ENCODE measurements at regions not wholly inside any gene's neighbourhood (a gene's known extent, or its start where the extent isn't known, plus 50 kb on each side); places are given as distances from the start of the nearest gene placed in this dataset.
"Not testable (repeated sequence)": the region's sequence is repeated elsewhere in the genome, so short reads cannot be mapped to it uniquely, and the experiment has no call there.

DNA sequence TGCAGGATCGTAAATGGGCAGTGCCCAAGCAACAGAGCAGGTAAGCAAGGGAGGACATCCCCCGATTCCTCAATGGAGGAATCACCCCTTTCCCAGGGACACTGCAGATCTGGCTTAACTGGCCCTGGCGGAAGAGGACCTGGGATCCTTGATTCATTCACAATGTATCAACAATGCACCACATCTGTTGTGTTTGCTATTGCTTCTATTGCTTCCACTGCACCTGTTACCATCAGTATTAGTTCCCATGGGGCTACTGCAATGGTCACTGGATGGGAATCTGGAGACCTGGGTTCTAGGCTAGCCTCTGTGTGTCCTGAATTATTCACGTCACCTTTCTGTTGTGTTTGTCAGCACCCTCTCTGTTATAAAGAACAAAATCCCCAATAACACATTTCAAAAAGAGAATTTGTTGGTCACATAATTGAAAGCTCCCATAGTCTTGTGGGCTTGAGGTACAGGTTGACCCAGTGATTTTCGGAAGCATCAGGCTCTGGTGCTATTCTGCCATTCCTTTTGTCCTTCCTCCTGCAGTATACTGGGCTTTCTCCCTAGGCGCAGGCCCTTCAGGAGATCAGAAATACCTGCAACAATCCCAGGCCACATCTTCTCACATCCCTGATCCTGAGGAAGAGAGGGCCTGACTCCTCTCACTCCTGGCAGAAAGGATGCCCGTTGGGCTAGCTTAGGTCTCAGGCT is 193.5 kb upstream of the GLI2 start:
- 95% methylated on average over 5 of the region's 7 CpGs for WGBS (ENCODE audit: insufficient coverage)
- H3K4me3 ChIP-seq (ENCODE audit: low read depth, low read length), result no peak overlapping the region

GRCh38 chr2:120542911-120543527 is 192.6 kb upstream of the GLI2 start:
- Histone ChIP-seq H3K4me3 (ENCODE audit: low read depth, low read length) (no peak overlapping the region), H3K27ac (ENCODE audit: low read depth, low read length) (no peak overlapping the region), H3K36me3 (ENCODE audit: control insufficient read depth, insufficient read depth, low read length) (no peaks in the 10 kb centered on the region), H3K27me3 (ENCODE audit: control insufficient read depth, insufficient read depth, low read length) (no peaks in the 10 kb centered on the region), H3K9me3 (ENCODE audit: control insufficient read depth, insufficient read depth, low read length) (no peaks in the 10 kb centered on the region), H3K4me1 (ENCODE audit: control insufficient read depth, insufficient read depth, low read length) (peaks cover 38% of the 10 kb centered on the region)
- no peak for DNase-seq (ENCODE audit: low read depth in 4 of 6, low spot score in 6 of 6)
- WGBS (ENCODE audit: insufficient coverage), result 94% methylated on average over 12 of the region's 13 CpGs

More for the DNA sequence above, 193.5 kb upstream of the GLI2 start:
- Histone ChIP-seq H3K4me1 (ENCODE audit: control insufficient read depth, insufficient read depth, low read length) (peaks cover 38% of the 10 kb centered on the region), H3K9me3 (ENCODE audit: control insufficient read depth, insufficient read depth, low read length) (no peaks in the 10 kb centered on the region), H3K36me3 (ENCODE audit: control insufficient read depth, insufficient read depth, low read length) (no peaks in the 10 kb centered on the region), H3K27ac (ENCODE audit: low read depth, low read length) (no peak overlapping the region), H3K27me3 (ENCODE audit: control insufficient read depth, insufficient read depth, low read length) (no peaks in the 10 kb centered on the region)
- DNase-seq (ENCODE audit: low read depth in 4 of 6, low spot score in 6 of 6), result no peak

DNA sequence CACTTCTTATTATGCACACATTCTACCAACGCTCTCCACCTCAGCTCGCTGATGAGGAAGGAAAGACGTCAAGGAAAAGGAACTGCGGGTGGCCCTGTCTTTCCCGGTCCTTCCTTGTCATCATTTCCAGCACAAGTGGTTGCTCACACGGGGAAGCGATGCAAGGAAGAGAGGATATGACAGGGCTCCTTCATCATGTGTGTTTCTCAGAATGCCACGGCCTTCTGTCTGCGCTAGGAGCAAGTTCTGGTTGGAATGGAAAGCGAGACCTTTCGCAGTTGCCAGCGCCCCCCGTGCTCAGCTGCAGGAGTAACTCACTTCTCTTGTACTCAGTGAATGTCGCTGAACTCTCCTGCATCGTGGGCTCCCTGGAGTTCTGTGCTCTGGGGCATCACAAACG is 191.8 kb upstream of the GLI2 start:
- DNase-seq (ENCODE audit: low read depth in 4 of 6, low spot score in 6 of 6), result peak in 1 of 6 donors; percentile 57
- 53% methylated on average over 14 of the region's 16 CpGs for WGBS (ENCODE audit: insufficient coverage)

DNA sequence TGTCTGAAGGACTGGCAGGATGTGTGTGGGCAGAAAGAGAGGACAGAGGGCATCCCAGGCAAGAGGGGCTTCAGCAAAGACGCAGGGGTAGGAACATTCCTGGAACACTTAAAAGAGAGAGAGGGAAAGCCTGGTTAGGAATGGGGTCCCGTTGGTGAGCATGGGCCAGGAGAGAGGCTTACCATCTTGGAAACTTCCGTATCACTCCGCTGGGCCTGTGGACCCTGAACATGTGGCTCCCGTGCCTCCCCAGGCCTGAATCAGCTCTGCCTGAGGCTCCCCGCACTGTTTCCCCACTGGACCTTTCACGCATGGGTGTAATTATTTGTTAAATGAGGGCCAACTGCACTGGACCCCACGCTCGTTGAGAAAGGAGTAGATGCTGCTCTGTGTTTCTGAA is 191.1 kb upstream of the GLI2 start:
- WGBS (ENCODE audit: insufficient coverage), result 94% methylated on average over 5 of the region's 9 CpGs
- Histone ChIP-seq H3K9me3 (ENCODE audit: control insufficient read depth, insufficient read depth, low read length) (no peaks in the 10 kb centered on the region), H3K4me3 (ENCODE audit: low read depth, low read length) (no peak overlapping the region), H3K27ac (ENCODE audit: low read depth, low read length) (no peak overlapping the region), H3K4me1 (ENCODE audit: control insufficient read depth, insufficient read depth, low read length) (peaks cover 33% of the 10 kb centered on the region), H3K36me3 (ENCODE audit: control insufficient read depth, insufficient read depth, low read length) (no peaks in the 10 kb centered on the region), H3K27me3 (ENCODE audit: control insufficient read depth, insufficient read depth, low read length) (no peaks in the 10 kb centered on the region)
- DNase-seq (ENCODE audit: low read depth in 4 of 6, low spot score in 6 of 6), result no peak

More for the DNA sequence above, 191.8 kb upstream of the GLI2 start:
- Histone ChIP-seq H3K4me1 (ENCODE audit: control insufficient read depth, insufficient read depth, low read length) (peaks cover 35% of the 10 kb centered on the region), H3K4me3 (ENCODE audit: low read depth, low read length) (no peak overlapping the region), H3K27ac (ENCODE audit: low read depth, low read length) (no peak overlapping the region), H3K36me3 (ENCODE audit: control insufficient read depth, insufficient read depth, low read length) (no peaks in the 10 kb centered on the region), H3K9me3 (ENCODE audit: control insufficient read depth, insufficient read depth, low read length) (no peaks in the 10 kb centered on the region), H3K27me3 (ENCODE audit: control insufficient read depth, insufficient read depth, low read length) (no peaks in the 10 kb centered on the region)

GRCh38 chr2:120545007-120545406 is 190.7 kb upstream of the GLI2 start:
- not testable (repeated sequence) for H3K27ac ChIP-seq (ENCODE audit: low read depth, low read length); H3K27me3 ChIP-seq (ENCODE audit: control insufficient read depth, insufficient read depth, low read length); DNase-seq (ENCODE audit: low read depth in 4 of 6, low spot score in 6 of 6); H3K9me3 ChIP-seq (ENCODE audit: control insufficient read depth, insufficient read depth, low read length); H3K4me3 ChIP-seq (ENCODE audit: low read depth, low read length); H3K36me3 ChIP-seq (ENCODE audit: control insufficient read depth, insufficient read depth, low read length)
- 91% methylated on average over 6 of the region's 11 CpGs for WGBS (ENCODE audit: insufficient coverage)
- peaks cover 28% of the 10 kb centered on the region for H3K4me1 ChIP-seq (ENCODE audit: control insufficient read depth, insufficient read depth, low read length)

DNA sequence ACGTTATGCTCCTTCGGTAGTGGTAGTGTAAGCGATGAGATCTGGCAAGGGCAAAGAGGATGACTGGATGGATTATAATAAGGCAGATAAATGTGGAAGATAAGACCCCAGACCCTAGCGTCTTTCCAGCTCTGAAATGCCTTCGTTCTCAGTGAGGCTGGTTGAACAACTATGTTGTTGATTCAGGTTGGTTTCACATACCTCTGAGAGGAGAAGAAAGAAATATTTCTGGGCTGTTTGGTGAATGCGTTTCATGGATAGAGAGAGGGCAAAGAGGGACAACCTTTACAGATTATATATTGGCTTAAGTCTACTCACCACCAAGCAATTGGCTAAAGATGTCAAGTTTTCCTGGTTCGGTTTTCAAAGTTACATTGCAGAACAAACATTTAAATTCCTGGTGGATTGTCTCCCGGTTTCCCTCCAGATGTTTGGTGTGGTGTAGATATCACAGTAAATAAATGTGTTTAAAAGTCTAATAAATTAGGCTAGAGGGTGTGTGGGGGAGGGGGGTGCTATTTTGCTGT is 190.1 kb upstream of the GLI2 start:
- Histone ChIP-seq H3K4me3 (ENCODE audit: low read depth, low read length) (no peak overlapping the region), H3K4me1 (ENCODE audit: control insufficient read depth, insufficient read depth, low read length) (peaks cover 22% of the 10 kb centered on the region), H3K27ac (ENCODE audit: low read depth, low read length) (no peak overlapping the region), H3K27me3 (ENCODE audit: control insufficient read depth, insufficient read depth, low read length) (no peaks in the 10 kb centered on the region), H3K36me3 (ENCODE audit: control insufficient read depth, insufficient read depth, low read length) (no peaks in the 10 kb centered on the region), H3K9me3 (ENCODE audit: control insufficient read depth, insufficient read depth, low read length) (no peaks in the 10 kb centered on the region)
- 60% methylated on average over 7 of the region's 8 CpGs for WGBS (ENCODE audit: insufficient coverage)
- DNase-seq (ENCODE audit: low read depth in 4 of 6, low spot score in 6 of 6), result no peak

GRCh38 chr2:120546048-120546864 is 189.4 kb upstream of the GLI2 start:
- no peak for DNase-seq (ENCODE audit: low read depth in 4 of 6, low spot score in 6 of 6)
- H3K4me3 ChIP-seq (ENCODE audit: low read depth, low read length), result no peak overlapping the region
- H3K9me3 ChIP-seq (ENCODE audit: control insufficient read depth, insufficient read depth, low read length), result no peaks in the 10 kb centered on the region
- 61% methylated on average over 23 of the region's 27 CpGs for WGBS (ENCODE audit: insufficient coverage)
- H3K4me1 ChIP-seq (ENCODE audit: control insufficient read depth, insufficient read depth, low read length), result peaks cover 16% of the 10 kb centered on the region
- H3K27ac ChIP-seq (ENCODE audit: low read depth, low read length), result no peak overlapping the region
- no peaks in the 10 kb centered on the region for H3K27me3 ChIP-seq (ENCODE audit: control insufficient read depth, insufficient read depth, low read length)
- no peaks in the 10 kb centered on the region for H3K36me3 ChIP-seq (ENCODE audit: control insufficient read depth, insufficient read depth, low read length)

GRCh38 chr2:120546865-120547390 is 188.7 kb upstream of the GLI2 start:
- Histone ChIP-seq H3K27ac (ENCODE audit: low read depth, low read length) (no peak overlapping the region), H3K4me3 (ENCODE audit: low read depth, low read length) (no peak overlapping the region), H3K4me1 (ENCODE audit: control insufficient read depth, insufficient read depth, low read length) (peaks cover 14% of the 10 kb centered on the region), H3K9me3 (ENCODE audit: control insufficient read depth, insufficient read depth, low read length) (no peaks in the 10 kb centered on the region), H3K36me3 (ENCODE audit: control insufficient read depth, insufficient read depth, low read length) (no peaks in the 10 kb centered on the region), H3K27me3 (ENCODE audit: control insufficient read depth, insufficient read depth, low read length) (no peaks in the 10 kb centered on the region)
- WGBS (ENCODE audit: insufficient coverage), result 84% methylated on average over 4 of the region's 7 CpGs
- DNase-seq (ENCODE audit: low read depth in 4 of 6, low spot score in 6 of 6), result no peak

DNA sequence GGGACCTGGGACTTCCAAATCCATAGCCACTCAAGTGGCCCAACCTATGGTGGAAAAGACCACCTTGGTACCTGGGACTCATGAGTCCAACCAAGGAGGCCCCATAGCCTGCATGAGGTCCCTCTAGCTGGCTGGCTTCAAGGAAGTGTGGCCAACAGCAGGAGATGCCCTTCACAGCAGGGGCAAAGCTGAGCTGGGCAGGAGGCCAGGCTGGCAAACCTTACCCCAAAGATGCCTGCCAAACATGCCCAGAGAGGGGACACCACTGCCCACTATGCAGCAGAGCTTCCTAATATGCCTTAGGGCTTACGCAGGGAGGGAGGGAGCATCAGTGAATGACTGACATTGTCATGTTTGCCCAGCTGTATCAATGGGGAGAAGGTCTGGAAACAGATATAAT is 188.0 kb upstream of the GLI2 start:
- Histone ChIP-seq H3K4me3 (ENCODE audit: low read depth, low read length) (no peak overlapping the region), H3K27ac (ENCODE audit: low read depth, low read length) (no peak overlapping the region), H3K36me3 (ENCODE audit: control insufficient read depth, insufficient read depth, low read length) (no peaks in the 10 kb centered on the region), H3K9me3 (ENCODE audit: control insufficient read depth, insufficient read depth, low read length) (no peaks in the 10 kb centered on the region), H3K4me1 (ENCODE audit: control insufficient read depth, insufficient read depth, low read length) (peaks cover 21% of the 10 kb centered on the region), H3K27me3 (ENCODE audit: control insufficient read depth, insufficient read depth, low read length) (no peaks in the 10 kb centered on the region)
- no peak for DNase-seq (ENCODE audit: low read depth in 4 of 6, low spot score in 6 of 6)
- no CpG with 5 or more reads among the region's 1 CpG for WGBS (ENCODE audit: insufficient coverage)

All from spinal cord (tissue), 9 donors.